GM19238 (cell line): ENCODE measurements at regions not wholly inside any gene's neighbourhood (a gene's known extent, or its start where the extent isn't known, plus 50 kb on each side); places are given as distances from the start of the nearest gene placed in this dataset.

Experiments
- DNase-seq: peaks from one replicate; pipeline ENCODE4 v3.0.0; 2011; ENCODE audit warnings: low spot score; ENCODE audit not compliant: insufficient read length

GRCh38 chr5:117098094-117098493 is 523.5 kb upstream of the SEMA6A start:
- DNase-seq: no peak

GRCh38 chr5:117095346-117096332 is 521.0 kb upstream of the SEMA6A start:
- DNase-seq: no peak

GRCh38 chr5:117094114-117094815 is 519.6 kb upstream of the SEMA6A start:
- DNase-seq: no peak

GRCh38 chr5:117093653-117094052 is 519.0 kb upstream of the SEMA6A start:
- DNase-seq: no peak

GRCh38 chr5:117089001-117089400 is 514.4 kb upstream of the SEMA6A start:
- DNase-seq: no peak

GRCh38 chr5:117088176-117088575 is 513.6 kb upstream of the SEMA6A start:
- no peak for DNase-seq

GRCh38 chr5:117084067-117084466 is 509.4 kb upstream of the SEMA6A start:
- no peak for DNase-seq

GRCh38 chr5:117082977-117083376 is 508.4 kb upstream of the SEMA6A start:
- DNase-seq: no peak

- no peak for DNase-seq
Observed at GRCh38 chr5:117077142-117077541, 502.5 kb upstream of the SEMA6A start.

GRCh38 chr5:117072439-117072838 is 497.8 kb upstream of the SEMA6A start:
- DNase-seq: no peak

- DNase-seq: no peak
Observed at GRCh38 chr5:117065800-117066199, 491.2 kb upstream of the SEMA6A start.

GRCh38 chr5:117065161-117065560 is 490.5 kb upstream of the SEMA6A start:
- no peak for DNase-seq

GRCh38 chr5:117060099-117060498 is 485.5 kb upstream of the SEMA6A start:
- DNase-seq: no peak

GRCh38 chr5:117058740-117059139 is 484.1 kb upstream of the SEMA6A start:
- no peak for DNase-seq

GRCh38 chr5:117055517-117055916 is 480.9 kb upstream of the SEMA6A start:
- no peak for DNase-seq

GRCh38 chr5:117054911-117055310 is 480.3 kb upstream of the SEMA6A start:
- no peak for DNase-seq

GRCh38 chr5:117054141-117054540 is 479.5 kb upstream of the SEMA6A start:
- DNase-seq: no peak

GRCh38 chr5:117041926-117042595 is 467.4 kb upstream of the SEMA6A start:
- DNase-seq: no peak

GRCh38 chr5:117039035-117039434 is 464.4 kb upstream of the SEMA6A start:
- no peak for DNase-seq

GRCh38 chr5:117027384-117027783 is 452.8 kb upstream of the SEMA6A start:
- no peak for DNase-seq

- DNase-seq: no peak
Observed at GRCh38 chr5:117020999-117021398, 446.4 kb upstream of the SEMA6A start.
